Brain pericyte (primary cell): ENCODE measurements at regions not wholly inside any gene's neighbourhood (a gene's known extent, or its start where the extent isn't known, plus 50 kb on each side); places are given as distances from the start of the nearest gene placed in this dataset.

ENCODE experiments used
- DNase-seq: peaks from one replicate; pipeline ENCODE4 v3.0.0-alpha.2; 2012; ENCODE audit warnings: low read depth, low spot score

DNA sequence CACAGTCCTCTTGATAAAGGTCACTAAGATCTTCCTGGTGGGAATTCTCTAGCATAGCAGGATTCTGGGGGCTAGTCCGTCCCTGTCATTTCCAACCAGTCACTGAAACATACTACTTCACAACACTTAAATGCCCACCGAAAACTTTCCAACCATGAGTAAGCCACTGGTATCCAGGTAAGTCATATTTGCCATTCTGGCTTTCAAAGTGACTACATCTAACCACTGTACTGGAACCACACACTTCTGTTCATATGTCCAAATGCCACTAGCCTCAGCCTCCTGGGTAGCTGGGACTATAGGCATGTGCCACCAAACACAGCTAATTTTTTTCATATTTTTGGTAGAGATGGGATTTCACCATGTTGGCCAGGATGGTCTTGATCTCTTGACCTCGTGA lies 64.3 kb upstream of the VANGL1 start:
- no peak for DNase-seq

GRCh38 chr1:115575661-115576060 lies 66.1 kb upstream of the VANGL1 start:
- DNase-seq = no peak

GRCh38 chr1:115572710-115573109 lies 69.1 kb upstream of the VANGL1 start:
- no peak for DNase-seq

DNA sequence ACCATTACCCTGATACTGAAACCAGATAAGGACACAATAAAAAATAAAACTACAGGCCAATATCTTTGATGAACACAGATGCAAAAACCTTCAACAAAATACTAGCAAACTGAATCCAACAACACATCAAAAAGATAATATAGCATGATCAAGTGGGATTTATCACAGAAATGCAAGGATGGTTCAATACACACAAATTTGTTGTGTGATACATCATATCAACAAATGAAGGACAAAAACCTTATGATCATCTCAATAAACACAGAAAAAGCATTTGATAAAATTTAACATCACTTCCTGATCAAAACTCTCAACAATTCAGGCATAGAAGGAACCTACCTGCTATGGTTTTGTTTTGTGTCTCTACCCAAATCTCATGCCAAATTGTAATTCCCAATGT lies 74.3 kb upstream of the VANGL1 start:
- no peak for DNase-seq

DNA sequence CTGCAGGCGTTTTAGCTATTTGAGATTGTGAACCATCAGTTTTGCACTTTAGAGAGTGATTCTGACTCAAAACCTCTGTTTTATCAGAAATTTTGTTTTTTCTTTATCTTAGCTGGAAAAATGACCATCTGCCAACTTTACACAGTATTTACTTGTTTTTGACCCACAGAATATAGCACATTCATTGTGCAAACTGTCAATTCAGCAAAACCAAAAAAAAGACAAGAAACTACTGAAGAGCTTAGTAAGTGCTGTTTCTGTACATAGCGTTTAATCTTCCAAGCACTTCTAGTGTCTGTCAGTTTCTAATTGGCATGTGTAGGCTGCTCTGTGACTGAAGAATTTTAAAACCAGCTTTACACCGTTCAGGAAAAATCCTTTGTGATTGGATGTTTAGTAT lies 76.0 kb upstream of the VANGL1 start:
- DNase-seq = no peak

- no peak for DNase-seq
Measured at GRCh38 chr1:115565353-115565752, 76.4 kb upstream of the VANGL1 start.

GRCh38 chr1:115564201-115564600 lies 77.6 kb upstream of the VANGL1 start:
- DNase-seq = no peak

GRCh38 chr1:115560027-115560426 lies 81.7 kb upstream of the VANGL1 start:
- no peak for DNase-seq

DNA sequence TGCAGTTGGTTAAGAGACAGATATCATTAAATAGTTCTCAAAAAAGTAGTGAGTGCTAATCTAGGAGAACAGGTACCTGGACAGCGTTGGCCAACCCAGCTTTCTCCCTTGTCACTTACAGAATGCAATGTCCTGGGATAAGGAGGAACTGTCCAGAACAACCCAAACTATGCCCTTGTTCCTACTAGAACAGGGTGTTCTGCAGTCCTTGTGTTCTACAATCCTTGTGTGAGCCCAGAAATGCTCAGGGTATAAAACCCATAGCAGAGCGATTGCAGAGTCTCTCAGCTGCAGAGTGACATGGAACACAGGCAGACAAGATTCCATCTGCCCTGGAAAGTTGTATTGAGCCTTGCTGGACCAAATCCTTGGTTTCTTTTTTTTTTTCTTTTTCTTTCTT lies 83.5 kb upstream of the VANGL1 start:
- no peak for DNase-seq

DNA sequence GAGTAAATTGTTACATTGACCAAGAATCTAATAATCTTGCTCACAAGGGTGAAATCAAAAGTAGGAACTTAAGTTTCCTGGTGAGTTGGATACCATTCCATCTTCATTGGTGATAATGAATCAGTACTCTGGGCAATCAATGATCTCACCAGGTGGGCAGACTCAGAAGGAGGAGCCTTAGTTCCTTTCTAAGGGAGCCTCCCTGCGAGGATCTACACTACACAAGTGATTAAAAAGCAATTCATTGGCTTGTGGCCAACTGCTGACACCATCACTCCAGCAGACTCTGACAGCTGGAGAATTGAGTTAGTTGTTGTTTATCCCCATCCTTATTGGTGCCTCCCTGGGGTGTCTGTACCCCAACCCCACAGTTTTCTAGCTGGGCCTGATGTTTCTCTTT lies 84.1 kb upstream of the VANGL1 start:
- DNase-seq = no peak

- DNase-seq = no peak
Measured at GRCh38 chr1:115556236-115556635, 85.5 kb upstream of the VANGL1 start.

GRCh38 chr1:115555446-115555845 lies 86.3 kb upstream of the VANGL1 start:
- no peak for DNase-seq

GRCh38 chr1:115547696-115548095 lies 94.1 kb upstream of the VANGL1 start:
- no peak for DNase-seq

DNA sequence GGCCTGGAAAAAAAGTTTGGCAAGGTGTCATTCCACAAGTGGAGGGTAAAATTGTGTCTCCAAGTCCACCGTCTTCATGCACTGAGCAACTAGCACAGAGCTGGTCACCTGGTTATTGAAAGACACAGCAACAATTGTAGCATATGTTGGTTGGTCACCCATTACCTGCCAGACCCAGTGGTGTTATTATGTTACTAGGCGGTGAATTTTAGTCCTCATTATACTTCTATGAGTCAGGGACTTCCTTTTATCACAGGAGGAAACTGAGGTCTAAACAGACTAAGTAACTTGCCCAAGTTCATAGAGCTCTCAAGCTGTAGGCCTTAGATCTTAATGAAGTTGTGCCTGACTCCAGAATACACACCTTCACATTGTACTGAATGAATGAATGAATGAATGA lies 94.9 kb upstream of the VANGL1 start:
- no peak for DNase-seq

GRCh38 chr1:115545791-115546733 lies 95.7 kb upstream of the VANGL1 start:
- DNase-seq = no peak

DNA sequence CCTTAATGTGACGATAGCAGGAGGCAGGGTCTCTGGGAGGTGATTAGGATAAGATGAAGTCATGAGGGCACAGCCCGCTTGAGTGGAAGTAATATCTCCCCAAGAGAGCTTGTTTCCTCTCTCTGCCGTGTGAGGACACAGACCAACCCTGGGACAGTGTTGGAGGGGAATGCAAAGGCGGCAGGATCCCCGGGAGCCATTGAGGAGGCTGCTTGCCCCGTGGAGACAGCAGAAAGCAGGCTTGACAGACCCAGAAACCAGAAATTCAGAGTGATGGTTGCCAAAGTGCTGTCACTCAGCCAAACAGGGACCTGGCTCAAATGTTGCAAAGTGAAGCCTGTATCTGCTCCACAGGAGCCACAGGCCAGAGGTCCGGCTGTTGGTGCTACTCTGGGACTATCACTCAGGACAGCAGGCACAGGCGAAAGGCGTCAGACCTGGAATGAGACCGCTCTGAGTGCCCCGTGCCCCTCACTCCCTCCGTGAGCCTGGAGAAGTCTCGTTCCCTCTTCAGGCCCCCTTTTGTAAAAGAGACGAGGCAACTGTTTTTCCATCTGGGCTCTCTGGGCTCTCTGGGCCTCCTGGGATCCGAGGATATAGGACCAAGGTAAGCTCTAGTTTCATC lies 96.6 kb upstream of the VANGL1 start:
- no peak for DNase-seq

DNA sequence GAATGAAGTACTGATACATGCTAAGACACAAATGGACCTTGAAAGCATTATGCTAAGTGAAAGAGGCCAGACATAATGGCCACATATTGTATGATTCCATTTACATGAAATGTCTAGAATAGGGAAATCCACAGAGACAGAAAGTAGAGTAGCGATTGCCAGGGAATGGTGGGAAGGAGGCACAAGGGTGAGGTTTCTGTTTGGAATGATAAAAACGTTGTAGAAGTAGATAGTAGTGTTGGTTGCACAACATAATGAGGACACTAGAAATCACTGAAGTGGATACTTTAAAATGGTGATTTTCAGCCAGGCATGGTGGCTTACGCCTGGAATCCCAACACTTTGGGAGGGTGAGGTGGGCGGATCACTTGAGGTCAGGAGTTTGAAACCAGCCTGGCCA lies 97.6 kb upstream of the VANGL1 start:
- DNase-seq = no peak

DNA sequence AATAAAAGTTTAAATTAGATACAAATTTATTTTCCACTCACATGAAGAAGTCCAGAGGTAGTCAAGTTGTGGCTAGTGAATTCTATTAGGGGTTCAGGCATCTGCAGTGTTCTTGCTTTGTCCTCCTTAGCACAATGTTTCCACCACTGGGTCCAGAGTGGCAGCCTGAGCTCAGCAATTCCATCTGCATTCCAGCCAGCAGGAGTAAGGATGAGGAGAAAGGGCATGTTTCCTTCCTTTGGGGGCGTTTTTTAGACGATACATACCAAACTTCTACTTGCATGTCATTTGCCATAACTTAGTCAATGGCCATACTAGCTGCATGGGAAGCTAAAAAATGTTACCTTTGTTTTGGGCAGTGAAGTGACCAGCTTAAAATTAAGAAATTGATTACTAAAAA lies 98.5 kb upstream of the VANGL1 start:
- no peak for DNase-seq

DNA sequence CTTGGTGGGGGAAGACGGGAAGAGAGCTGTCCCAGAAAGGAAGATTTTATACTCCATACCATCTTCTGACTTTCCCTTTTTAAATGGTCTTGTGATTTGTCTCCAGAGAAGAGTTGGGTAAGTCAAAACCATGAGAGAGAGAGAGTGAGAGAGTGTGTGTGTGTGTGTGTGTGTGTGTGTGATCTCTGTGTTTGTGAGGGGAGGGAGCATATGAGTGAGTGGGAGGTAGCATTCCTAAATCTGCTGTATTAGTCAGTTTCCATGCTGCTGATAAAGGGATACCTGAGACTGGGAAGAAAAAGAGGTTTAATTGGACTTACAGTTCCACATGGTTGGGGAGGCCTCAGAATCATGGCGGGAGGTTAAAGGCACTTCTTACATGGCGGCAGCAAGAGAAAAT lies 102.0 kb upstream of the VANGL1 start:
- DNase-seq = no peak

DNA sequence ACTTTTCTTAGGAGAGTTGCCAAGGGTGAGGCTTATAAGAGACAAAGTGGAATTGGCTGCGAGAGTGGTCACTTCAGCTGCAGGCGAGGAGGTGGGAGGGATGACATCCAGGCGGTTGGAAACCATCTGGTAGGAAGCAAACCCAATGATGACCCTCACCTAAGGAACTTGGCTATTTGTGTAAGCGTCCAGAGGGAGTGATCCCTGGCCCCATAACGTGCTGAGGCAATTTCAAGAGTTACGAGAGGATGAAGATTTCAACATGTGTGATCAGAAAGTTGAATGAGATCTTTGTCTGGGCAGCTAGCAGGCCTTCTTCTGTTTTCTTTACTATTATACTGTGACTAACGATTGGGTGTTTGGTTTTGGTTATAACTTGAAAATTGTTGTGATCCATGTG lies 102.7 kb upstream of the VANGL1 start:
- DNase-seq = no peak

DNA sequence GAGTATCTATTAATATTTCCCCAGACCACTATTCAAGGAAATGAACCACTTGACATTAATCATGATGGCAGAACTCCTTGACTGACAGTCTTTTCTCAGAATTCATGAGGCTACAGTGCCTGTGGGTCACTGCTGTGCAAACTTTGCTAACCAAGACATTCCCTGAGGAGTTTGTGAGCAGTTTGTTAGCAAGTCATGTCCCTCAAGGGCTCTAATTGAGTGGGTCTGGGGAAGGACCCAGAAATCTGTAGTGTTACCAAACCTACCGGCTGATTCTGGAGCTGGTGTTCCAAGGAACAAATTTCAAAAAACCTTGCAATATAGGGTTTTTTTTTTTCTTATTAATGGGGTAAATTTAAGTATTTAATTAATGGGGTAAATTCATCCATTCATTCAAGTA lies 103.2 kb upstream of the VANGL1 start:
- DNase-seq = no peak

DNA sequence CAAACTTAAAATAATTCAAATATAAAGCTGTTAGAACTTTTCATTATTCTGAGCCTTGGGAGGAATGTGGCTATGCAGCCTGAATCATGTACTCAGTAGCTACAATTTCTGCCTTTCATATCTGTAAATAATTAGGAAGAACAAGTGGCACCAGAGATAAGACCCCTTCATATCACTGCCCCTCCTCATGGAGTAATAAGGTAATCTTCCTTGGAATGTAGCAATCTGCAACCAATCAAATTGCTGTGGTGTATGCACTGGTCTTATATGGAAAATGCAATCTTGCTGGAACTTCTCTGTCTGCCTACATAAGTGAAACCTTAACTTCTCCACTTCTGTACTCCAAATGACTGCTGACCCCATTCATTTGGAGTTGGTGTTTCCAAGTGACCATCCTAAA lies 104.4 kb upstream of the VANGL1 start:
- DNase-seq = no peak

- DNase-seq = no peak
Measured at GRCh38 chr1:115536279-115536816, 105.4 kb upstream of the VANGL1 start.
